ENCODE measurements at regions not wholly inside any gene's neighbourhood (a gene's known extent, or its start where the extent isn't known, plus 50 kb on each side); places are given as distances from the start of the nearest gene placed in this dataset.
A peak's percentile ranks its signal among the peaks of the same experiment; 100 is the strongest.

- TF ChIP-seq EZH2phosphoT487 (IDR thresholded peaks at IDR 0.05; ENCODE audit: borderline replicate concordance): no peak
- TF ChIP-seq, protein P1, sequence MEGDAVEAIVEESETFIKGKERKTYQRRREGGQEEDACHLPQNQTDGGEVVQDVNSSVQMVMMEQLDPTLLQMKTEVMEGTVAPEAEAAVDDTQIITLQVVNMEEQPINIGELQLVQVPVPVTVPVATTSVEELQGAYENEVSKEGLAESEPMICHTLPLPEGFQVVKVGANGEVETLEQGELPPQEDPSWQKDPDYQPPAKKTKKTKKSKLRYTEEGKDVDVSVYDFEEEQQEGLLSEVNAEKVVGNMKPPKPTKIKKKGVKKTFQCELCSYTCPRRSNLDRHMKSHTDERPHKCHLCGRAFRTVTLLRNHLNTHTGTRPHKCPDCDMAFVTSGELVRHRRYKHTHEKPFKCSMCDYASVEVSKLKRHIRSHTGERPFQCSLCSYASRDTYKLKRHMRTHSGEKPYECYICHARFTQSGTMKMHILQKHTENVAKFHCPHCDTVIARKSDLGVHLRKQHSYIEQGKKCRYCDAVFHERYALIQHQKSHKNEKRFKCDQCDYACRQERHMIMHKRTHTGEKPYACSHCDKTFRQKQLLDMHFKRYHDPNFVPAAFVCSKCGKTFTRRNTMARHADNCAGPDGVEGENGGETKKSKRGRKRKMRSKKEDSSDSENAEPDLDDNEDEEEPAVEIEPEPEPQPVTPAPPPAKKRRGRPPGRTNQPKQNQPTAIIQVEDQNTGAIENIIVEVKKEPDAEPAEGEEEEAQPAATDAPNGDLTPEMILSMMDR (conservative IDR thresholded peaks at IDR 0.05; ENCODE audit: low read length): no peak
Observed at GRCh38 chr13:83950293-83950692, 68.0 kb upstream of the SLITRK1 start.

GRCh38 chr13:83943530-83944279, 61.4 kb upstream of the SLITRK1 start:
- H3K36me3 ChIP-seq (ENCODE audit: insufficient read depth, low read length): no peaks in the 10 kb centered on the region
- TF ChIP-seq, protein P1 (conservative IDR thresholded peaks at IDR 0.05; ENCODE audit: low read length): 0 out of 2 replicates have a peak, but pooled peaks have one; percentile 9
- TF ChIP-seq EZH2phosphoT487 (IDR thresholded peaks at IDR 0.05; ENCODE audit: borderline replicate concordance): no peak
- no peaks in the 10 kb centered on the region for H3K27me3 ChIP-seq (ENCODE audit: insufficient read depth, low read length, poor library complexity, severe bottlenecking)
- no peaks in the 10 kb centered on the region for H3K79me2 ChIP-seq (ENCODE audit: insufficient read depth, low read length)
- H3F3A ChIP-seq (ENCODE audit: low read depth): no peaks in the 10 kb centered on the region
- H3K4me3 ChIP-seq (ENCODE audit: low read length, poor library complexity, severe bottlenecking): no peak overlapping the region
- H2AFZ ChIP-seq (ENCODE audit: low read length): no peak overlapping the region
- H3K9me3 ChIP-seq (ENCODE audit: insufficient read depth, low read depth, low read length): no peaks in the 10 kb centered on the region
- no peak overlapping the region for H3K4me2 ChIP-seq (ENCODE audit: low read depth, low read length, poor library complexity, severe bottlenecking)
- no peak overlapping the region for H3K9ac ChIP-seq (ENCODE audit: low read depth, low read length, poor library complexity, severe bottlenecking)
- no peaks in the 10 kb centered on the region for H3K4me1 ChIP-seq (ENCODE audit: insufficient read depth, low read length, poor library complexity, severe bottlenecking)
- no peaks in the 10 kb centered on the region for H4K20me1 ChIP-seq (ENCODE audit: insufficient read depth, low read length, poor library complexity, severe bottlenecking)
- H3K9me2 ChIP-seq (replicated peaks; ENCODE audit: low read depth, low read length): no peaks in the 10 kb centered on the region

More at GRCh38 chr13:83950293-83950692, 68.0 kb upstream of the SLITRK1 start:
- Histone ChIP-seq H3K27me3 (ENCODE audit: insufficient read depth, low read length, poor library complexity, severe bottlenecking) (no peaks in the 10 kb centered on the region), H4K20me1 (ENCODE audit: insufficient read depth, low read length, poor library complexity, severe bottlenecking) (no peaks in the 10 kb centered on the region), H3K9me3 (ENCODE audit: insufficient read depth, low read depth, low read length) (no peaks in the 10 kb centered on the region), H3K9ac (ENCODE audit: low read depth, low read length, poor library complexity, severe bottlenecking) (no peak overlapping the region), H3K9me2 (replicated peaks; ENCODE audit: low read depth, low read length) (no peaks in the 10 kb centered on the region), H2AFZ (ENCODE audit: low read length) (no peak overlapping the region), H3K36me3 (ENCODE audit: insufficient read depth, low read length) (no peaks in the 10 kb centered on the region), H3K4me3 (ENCODE audit: low read length, poor library complexity, severe bottlenecking) (no peak overlapping the region), H3K4me2 (ENCODE audit: low read depth, low read length, poor library complexity, severe bottlenecking) (no peak overlapping the region), H3F3A (ENCODE audit: low read depth) (no peaks in the 10 kb centered on the region), H3K79me2 (ENCODE audit: insufficient read depth, low read length) (no peaks in the 10 kb centered on the region), H3K4me1 (ENCODE audit: insufficient read depth, low read length, poor library complexity, severe bottlenecking) (no peaks in the 10 kb centered on the region)

GRCh38 chr13:83941701-83942335, 59.5 kb upstream of the SLITRK1 start:
- Histone ChIP-seq H3K36me3 (ENCODE audit: insufficient read depth, low read length) (no peaks in the 10 kb centered on the region), H3K79me2 (ENCODE audit: insufficient read depth, low read length) (no peaks in the 10 kb centered on the region), H4K20me1 (ENCODE audit: insufficient read depth, low read length, poor library complexity, severe bottlenecking) (no peaks in the 10 kb centered on the region), H3K9me2 (replicated peaks; ENCODE audit: low read depth, low read length) (no peaks in the 10 kb centered on the region), H3K4me3 (ENCODE audit: low read length, poor library complexity, severe bottlenecking) (no peak overlapping the region), H2AFZ (ENCODE audit: low read length) (no peak overlapping the region), H3K27me3 (ENCODE audit: insufficient read depth, low read length, poor library complexity, severe bottlenecking) (no peaks in the 10 kb centered on the region), H3K9me3 (ENCODE audit: insufficient read depth, low read depth, low read length) (no peaks in the 10 kb centered on the region), H3K4me2 (ENCODE audit: low read depth, low read length, poor library complexity, severe bottlenecking) (no peak overlapping the region), H3K9ac (ENCODE audit: low read depth, low read length, poor library complexity, severe bottlenecking) (no peak overlapping the region), H3K4me1 (ENCODE audit: insufficient read depth, low read length, poor library complexity, severe bottlenecking) (no peaks in the 10 kb centered on the region), H3F3A (ENCODE audit: low read depth) (no peaks in the 10 kb centered on the region)
- TF ChIP-seq, protein P1 (conservative IDR thresholded peaks at IDR 0.05; ENCODE audit: low read length): no peak
- TF ChIP-seq EZH2phosphoT487 (IDR thresholded peaks at IDR 0.05; ENCODE audit: borderline replicate concordance): no peak
